Stimulated activated CD4-positive, alpha-beta T cell treated with anti-CD3 and anti-CD28 coated beads, Interleukin-2, amount 100 ng/mL, for 48 hours (primary cell): ENCODE measurements at regions not wholly inside any gene's neighbourhood (a gene's known extent, or its start where the extent isn't known, plus 50 kb on each side); places are given as distances from the start of the nearest gene placed in this dataset.

Experiments used
- DNase-seq, 2 donors: peaks; one replicate each; pipeline ENCODE4 v3.0.0-alpha.2; 2020

DNA sequence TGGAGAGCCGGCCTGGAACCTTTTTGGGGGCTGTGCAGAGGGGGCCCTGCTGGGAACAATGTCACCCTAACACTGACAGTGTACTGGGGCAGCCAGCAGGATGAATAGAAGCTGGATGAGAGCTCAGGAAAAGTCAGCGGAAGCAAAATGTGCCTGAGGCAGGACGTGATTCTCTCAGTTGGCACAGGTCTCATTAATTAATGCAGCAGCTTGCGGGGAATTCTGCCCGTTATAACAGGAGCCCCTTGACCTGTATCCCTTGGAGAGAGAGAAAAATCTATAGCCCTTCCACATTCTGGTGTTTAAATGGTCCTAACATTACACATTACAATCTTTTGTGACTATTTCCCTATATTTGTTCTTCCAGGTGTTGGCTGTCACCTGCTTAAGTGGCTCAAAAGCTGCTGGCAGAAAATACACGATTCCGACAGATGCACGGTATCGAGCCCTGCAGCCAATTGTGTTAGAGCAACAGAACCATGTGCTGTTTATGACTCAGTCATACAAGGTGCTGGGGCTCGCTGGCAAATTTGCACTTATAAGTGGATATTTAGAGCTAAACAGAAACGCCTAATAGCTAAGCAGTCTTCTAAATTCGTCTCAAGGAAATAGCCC is 854.7 kb downstream of the AACS start:
- no peak for DNase-seq

DNA sequence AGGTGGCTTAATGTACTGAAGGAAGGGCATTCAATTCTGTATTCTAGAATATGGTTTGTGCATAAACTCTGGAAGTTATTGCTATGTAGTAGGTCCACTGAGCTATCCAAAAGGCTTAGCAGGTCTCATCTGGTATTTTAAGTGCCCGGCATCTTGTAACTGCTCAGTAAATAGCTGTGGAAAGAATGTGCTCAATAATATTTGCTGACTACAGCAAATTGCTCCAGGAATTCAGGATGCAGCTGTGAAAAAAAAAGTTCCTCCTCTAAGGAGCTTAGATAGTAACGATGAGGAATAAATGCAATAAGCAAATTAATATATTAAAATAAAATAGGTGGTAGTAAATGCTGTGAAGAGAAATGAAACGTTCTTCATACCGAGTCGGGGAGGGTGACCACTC is 857.1 kb downstream of the AACS start:
- DNase-seq: no peak

DNA sequence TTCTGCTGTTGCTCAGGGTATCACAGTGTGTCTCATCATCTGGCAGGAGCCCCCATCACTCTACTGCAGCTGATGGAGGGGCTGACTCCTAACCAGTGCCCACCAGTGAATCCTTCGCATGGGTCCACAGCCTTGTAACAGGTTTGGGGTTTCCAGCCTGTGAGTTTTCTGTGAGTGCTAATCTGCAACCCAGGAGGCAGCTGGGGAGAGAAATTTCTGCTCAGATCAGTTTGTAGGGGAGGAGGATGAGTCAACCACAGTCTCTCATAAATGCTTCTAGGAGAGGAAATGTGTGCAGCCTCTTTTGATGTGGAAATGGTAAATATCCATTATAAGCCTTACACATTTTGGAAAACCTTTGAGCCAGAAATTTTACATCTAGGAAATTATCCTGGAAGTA is 871.3 kb downstream of the AACS start:
- DNase-seq: no peak

DNA sequence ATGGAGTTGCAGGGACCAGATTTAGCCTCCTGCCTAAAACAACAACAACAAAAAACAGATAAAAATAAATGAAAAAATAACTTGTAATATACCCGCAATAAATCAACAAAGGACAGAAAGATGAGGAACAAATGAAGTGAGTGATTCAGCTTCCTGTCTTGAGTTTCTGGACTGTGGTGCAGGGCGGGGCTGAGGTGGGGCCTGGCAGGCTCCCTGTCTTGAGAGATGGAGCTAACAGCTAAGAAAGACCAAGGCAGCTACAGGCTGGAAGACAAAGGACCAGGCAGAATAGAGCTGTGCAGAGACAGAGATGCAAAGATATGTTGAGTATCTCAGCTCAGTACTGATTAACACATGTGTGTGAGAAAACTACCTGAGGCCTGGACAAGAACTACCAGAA is 879.2 kb downstream of the AACS start:
- DNase-seq: no peak

DNA sequence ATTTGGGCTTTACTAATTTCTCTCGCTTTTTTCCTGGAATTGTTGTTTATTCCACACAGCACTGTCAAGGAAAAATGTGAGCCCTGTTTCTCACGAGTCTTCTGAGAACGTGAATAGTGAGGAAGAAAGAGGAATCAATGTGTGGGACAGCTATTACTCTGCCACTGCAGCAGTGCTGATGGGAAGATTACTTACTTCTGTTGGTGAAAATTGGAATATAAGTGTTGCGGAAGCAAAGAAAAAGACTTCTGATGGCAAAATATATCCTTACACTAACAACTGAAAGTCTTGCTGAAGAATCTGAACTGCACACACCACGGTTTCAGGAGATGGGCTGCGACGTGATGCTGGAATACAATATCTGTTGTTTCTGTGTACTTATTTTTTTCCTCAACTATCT is 884.2 kb downstream of the AACS start:
- DNase-seq: no peak

DNA sequence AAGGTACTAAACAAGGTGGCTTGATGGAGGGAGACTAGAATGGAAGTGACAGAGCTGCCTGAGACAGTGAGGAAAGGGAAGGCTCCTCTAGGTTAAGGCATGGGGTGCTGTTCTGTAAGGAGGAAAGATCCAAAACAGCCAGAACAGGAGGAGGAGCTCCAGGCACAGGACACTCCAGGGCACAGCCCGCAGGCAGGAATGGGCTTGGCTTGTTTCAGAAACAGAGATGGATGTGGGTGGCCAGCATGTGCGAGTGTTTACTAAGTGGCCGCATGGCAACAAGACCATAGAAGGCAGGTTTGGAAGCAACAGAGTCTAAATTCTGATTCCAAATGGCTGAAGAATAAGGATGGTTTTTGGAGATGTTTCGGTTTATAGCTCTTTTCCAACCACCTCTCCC is 889.1 kb downstream of the AACS start:
- DNase-seq: no peak

DNA sequence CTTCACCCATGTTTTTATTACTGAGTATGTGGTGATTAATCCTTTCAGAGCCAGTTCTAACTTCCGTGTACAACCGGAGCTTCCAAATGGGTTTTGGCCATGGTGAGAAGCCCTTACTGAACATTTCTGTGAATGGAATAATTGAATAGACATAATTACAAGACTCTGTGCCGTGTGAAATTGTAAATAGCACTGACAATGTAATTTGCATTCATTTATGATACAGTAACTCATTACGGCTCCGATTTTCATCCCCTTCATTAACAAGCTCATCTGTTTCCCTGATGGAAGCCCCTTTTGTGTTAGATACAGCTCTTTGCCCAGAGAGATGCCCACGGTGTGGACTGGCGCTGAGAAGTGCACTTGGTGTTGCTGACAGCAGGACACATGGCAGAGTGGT is 891.0 kb downstream of the AACS start:
- DNase-seq: no peak

DNA sequence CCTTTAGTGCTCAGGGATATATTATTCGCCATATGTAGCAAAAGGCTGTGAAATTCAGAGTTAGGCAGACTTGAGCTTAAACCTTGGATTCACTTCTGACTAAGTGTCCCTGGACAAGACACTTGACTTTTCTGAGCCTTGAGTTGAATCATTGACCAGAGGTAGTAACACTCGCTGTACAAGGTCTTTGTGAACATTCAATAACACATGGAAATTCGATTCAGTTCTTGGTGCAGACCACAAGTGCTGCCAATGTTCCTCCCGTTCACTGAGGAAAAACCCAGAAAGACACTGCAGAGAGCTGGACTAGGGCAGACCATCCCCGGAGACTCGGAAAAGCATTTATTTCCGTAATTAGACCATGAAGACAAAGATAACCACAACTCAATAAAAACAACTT is 901.4 kb downstream of the AACS start:
- DNase-seq: no peak

DNA sequence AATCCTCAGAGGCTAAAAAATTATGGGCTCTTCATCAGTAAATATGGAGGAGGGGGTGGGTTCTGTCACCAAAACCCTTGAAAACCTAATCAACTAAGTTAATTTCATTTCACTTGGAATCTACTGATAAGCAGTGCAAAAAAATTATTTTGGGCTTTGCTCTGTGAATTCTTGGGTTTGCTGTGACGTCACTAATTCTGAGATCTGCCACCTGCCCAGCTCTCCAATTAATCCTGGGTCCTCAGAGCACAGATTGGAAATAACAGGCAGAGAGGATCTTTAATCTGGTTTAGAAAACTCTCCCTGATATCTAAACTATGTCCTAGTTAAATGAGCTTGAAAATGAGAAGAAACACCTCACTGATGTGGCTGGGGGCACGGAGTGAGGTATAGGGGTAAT is 903.2 kb downstream of the AACS start:
- no peak for DNase-seq

DNA sequence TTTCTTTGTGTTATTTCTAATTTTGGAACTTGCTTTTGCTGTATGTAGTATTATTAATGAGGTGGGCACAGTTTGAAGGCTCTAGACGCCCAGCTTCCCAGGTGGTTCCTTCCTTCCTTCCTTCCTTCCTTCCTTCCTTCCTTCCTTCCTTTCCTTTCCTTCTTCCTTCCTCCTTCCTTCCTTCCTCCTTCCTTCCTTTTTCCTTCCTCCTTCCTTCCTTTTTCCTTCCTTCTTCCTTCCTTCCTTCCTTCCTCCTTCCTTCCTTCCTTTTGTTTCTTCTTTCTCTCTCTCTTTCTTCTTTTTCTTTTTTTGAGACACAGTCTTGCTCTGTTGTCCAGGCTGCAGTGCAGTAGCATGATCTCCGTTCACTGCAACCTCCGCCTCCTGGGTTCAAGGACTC is 906.7 kb downstream of the AACS start:
- DNase-seq: no peak

DNA sequence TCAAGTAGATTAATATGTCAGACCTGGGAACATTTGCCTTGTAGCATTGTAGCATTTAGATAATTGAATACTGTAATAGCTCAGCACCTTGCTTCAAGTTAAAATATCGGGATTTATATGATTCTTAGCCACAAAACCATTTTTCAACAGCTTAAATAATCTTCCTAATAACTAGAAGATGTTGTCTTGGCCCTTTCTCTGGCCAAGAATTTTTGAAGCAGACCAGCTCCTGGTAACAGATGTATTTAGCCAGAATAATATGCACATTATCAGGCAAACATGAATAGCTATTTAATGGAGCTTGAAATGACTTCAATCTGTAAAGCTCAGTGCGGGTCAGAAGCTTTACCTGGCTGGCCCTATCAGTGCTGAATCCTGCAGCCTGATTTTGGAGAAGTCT is 913.1 kb downstream of the AACS start:
- DNase-seq: no peak

DNA sequence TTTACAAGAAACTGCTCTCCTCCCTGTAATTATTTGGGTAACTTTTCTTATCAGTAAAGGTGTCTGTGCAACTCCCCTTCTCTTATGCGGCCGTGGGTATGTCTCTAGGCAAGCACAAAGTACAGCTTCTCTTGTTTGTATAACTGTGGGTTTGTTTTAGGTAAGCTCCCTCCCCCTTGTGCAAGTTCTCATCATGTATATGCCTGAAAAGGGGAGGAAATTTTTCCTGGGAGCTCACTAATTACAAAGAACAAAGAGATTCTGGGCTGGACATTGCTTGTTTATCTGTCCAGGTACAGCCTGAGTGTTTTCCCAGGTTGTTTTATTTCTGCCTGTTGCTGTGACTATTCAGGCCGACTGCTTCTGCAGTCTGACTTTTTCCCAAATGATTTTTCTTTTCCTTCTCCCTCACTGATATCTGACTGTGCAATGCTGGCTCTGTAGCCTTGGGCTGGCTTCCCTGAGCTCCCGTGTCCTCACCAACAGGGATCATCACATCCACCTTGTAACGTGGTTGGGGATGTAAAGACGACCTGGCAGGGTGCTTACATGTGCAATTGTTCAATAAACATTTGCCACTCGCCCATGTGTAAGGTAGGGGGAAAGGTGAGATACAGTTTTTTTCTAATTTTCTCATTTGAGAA is 916.5 kb downstream of the AACS start:
- no peak for DNase-seq

DNA sequence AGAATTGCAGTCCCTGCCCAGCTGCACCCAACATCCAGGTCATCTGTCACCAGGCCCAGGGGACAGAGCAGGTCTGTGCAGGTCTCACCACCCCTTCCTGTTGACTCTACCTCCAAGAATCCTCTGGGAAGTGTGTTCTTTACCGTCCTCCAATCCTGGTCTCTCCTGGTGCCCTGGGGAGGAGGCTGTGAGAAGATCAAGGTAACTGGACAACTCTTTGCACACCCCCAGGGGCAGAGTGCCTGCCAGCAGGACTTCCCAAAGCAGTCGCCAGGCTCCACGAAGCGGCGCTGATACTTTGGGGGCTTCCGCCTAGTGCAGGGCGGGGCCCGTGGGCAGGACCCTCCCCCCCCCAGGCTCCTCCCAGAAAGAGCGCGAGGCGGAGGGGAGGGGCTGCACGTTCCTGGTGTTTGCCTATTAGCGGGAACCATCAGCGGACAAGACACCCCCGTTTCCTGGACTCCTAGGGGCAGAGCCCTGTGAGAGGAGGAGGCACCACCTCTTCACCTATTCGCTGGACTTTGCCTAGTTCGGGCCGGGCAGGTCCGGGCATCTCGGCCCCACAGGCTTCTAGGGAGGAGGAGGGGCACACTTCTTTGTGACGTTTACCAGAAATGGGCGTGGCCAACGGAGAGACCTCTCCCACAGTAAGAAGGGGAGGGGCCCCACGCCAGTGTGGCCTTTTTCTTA is 918.0 kb downstream of the AACS start:
- no peak for DNase-seq

DNA sequence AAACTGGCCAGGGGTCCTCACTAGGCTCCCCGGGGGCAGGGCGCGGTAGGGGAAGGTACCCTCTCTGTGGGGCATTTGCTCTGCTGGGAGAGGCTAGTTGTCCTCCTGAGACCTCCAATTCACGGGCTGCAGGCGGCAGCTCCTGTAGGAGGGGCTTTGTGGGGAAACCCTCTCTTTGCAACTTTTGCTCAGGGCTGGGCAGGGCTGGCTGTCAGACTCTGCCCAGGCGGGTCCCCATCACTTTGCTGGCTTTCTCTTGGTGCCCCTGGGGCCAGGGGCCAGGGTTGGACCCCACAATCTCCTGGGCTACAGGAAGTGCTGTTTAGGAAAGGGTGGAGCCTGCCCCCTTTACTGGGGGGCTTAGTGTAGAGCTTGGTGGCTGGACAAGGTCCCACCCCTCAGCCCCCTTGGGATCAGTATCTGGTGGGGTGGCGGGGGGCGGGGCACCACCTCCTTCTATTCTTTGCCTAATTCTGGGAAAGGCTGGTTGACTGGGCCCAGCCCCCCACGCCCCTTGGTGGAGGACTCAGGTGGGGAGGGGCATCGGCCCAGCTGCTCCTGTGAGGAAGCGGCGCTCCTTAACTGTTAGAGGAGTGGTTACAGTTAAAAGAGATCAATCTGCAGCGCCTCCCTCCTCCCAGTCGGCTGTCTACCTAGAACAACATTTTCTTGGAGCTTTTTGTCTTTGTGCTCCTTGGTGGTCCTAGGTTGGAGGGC is 918.7 kb downstream of the AACS start:
- no peak for DNase-seq

DNA sequence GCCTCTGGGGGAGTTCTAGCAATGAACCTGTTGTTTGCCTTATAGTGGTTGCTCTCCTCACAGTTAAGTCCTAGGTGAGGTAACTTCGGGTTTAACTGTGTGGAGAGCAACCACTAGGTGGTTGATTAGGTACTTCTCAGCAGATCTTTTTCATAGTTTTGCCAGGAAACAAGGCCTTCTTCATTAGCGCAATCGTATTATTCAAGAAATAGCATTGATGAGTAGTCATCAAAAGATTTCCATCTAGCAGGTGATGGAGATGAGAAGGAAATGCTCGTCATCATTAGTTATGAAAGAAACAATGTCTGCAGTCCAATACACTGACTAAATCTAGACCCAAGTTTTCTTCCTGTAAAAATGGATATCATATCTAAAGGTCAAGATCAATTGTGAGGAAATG is 923.3 kb downstream of the AACS start:
- no peak for DNase-seq

DNA sequence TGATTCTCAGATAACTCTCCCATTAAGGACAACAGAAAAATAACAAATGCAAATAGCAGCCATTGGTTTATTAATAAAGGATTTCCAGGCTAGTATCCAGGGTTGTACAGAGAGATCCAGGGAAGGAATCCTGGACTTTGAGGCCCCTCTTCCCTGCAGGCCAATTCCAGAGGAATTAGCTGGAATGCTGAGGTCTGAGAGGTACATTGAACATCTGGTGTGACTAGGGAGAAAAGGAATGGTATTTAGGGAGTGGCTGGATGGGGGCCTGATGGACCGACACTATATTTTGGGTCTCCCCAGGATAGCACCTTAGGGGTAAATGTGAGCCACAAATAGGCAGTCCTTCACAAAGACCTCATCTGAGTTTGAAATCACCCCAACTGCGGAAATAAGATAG is 924.5 kb downstream of the AACS start:
- no peak for DNase-seq

DNA sequence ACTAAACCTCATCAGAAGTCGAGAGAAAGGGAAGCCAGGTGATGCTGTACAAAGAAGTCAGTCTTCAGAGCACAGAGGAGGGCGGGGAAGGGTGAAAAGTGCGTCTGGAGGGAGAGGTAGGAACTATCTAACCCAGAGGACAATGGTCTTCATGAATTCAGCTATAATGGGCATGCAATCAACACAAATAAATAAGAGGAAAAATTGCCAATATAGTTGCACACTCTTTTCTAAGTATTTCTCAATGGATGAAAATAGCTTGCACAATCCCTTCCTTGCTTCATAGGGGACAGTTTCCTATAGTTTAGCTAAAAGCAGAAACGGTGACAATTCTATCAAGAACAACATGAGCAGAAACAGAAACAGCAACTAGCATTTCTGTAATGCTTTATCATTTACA is 931.2 kb downstream of the AACS start:
- no peak for DNase-seq

DNA sequence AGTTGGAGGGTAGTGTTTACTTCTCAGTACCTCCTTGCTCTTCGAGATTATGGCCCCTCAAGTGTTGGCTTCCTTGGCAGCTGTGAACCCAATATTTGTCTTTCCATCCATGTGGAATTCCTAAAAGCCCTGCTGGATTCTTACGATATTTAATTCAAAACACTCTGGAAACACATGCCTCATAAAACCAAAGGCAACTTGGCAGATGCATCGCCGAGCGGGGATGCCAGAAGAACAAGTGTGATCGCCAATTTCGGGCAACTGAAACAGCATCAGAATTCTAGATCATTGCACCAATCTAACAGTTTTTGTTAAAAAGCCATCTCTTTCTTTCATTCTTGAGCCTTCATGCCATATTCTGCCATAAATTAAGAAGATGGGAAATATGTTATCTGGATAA is 934.4 kb downstream of the AACS start:
- no peak for DNase-seq

DNA sequence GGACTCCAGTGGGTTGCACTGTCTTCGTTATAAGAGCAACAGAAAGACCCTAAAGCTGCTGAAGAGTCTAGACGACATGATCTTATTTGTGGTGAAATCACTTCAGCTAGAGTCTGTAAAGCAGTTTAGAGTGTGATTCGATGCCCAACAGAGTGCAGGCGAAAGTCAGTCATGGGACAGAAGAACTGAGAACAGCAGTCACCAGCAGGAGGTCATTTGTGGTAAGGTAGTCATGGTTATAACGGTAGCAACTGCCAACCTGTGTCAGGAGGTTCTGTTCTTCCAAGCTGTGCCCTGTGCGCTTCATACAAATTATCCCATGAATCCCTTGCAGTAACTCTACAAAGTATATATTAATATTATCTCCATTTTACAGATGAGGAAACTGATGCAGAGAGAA is 954.1 kb downstream of the AACS start:
- no peak for DNase-seq

DNA sequence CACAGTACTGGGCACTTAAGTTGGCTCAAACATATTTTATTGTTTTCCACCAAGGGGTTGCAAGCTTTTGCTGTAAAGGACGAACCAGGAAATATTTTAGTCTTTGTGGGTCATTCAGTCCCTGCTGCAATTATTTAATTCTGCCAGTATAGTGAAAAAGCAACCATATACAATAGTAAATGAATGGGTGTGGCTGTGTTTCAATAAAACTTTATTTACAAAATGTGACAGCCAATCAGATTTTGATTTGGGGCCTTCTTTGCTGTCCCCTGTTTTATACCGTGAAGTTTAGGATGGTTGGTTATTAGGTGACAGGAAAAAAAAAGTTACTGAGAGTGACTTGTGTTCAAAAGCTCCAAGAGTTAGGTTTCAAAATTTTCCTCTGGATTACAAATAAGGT is 956.4 kb downstream of the AACS start:
- no peak for DNase-seq

DNA sequence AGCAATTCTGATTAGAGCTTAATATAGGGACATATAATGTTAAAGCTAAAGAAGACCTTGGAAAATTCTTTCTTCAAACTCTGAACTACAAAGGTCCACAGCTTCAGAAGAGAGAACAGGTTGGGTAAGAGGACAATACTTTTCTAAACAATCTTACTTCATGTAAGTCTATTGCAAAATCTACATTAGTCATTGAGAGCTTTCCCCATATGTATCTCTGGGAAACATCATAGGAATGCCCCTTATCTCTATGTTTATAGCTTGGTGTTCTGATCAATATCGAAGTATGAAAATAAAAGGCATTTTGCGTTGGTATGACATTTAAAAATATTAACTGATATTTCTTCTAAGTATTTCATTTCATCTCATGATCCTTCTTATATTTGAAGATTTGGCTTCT is 962.6 kb downstream of the AACS start:
- DNase-seq: no peak

DNA sequence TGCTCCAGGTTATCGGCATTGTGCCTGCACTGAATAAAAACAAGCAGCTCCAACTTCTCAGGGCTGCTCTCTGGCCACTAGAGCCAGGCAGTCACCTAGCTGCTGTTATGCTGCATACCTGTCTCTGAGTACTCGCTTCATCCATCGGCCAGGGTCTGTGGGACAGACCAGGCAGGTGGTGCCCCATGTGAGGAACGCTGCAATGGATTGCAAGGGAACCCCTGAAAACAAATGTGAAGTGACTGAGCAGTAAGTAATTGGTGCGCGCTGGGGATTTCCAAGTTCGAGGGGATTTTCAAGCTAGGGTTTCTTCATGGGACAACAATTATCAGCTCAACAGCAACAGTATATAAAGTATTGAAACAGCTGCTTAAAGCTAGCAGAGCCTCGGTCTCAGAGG is 965.3 kb downstream of the AACS start:
- DNase-seq: no peak

DNA sequence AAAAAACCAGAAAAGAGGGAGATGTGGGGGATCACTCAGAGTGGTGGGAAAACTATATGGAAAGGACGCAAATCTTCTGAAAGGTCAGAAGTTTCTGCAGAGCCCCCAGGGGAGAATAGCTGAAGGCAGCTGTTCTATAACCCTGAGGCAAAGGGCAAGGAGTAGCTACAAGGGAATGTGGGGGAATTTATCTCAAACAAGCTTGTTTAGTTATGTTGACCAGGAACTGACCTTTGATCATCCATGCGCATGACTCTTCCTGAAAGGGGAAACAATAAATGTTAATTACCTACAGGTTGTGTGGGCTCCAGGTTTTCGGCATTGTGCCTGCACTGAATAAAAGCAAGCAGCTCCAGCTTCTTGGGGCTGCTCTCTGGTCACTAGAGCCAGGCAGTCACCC is 968.5 kb downstream of the AACS start:
- no peak for DNase-seq

DNA sequence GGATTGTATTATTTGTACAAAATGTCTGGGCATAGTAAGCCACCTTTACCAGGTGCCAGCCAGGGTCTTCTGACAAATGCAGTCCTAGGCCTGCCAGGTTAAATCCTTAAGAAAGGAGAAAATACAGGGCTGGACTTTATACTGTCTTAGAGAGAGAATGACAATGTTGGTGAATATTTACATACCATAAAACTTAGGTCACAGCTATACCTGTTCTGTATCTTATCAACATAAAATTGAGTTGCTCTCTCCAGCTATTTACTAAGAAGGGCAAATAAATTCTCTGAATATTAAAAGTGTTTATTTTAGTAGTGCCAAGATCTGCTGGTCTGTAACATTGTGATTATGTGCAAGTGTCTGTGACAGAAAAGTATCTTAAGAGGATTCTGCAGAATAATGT is 971.1 kb downstream of the AACS start:
- DNase-seq: no peak
